GM23248 (cell line): ENCODE measurements at regions not wholly inside any gene's neighbourhood (a gene's known extent, or its start where the extent isn't known, plus 50 kb on each side); places are given as distances from the start of the nearest gene placed in this dataset.

Experiments
- EZH2 ChIP-seq: fragments of 200-600 bp; sonication (generic); IDR thresholded peaks from 2 replicates; pipeline ENCODE4 v1.6.1; 2018; ENCODE audit warnings: antibody characterized with exemption, mild to moderate bottlenecking; ENCODE audit not compliant: insufficient read depth, poor library complexity, severe bottlenecking
- EZH2phosphoT487 ChIP-seq: fragments of 200-600 bp; sonication (generic); IDR thresholded peaks from 2 replicates; pipeline ENCODE4 v1.6.1; 2018; ENCODE audit warnings: antibody characterized with exemption, moderate library complexity, mild to moderate bottlenecking, low read depth; ENCODE audit not compliant: insufficient read depth

GRCh38 chr10:53432035-53432434 is 659.5 kb upstream of the MBL2 start:
- TF ChIP-seq EZH2 (no peak), EZH2phosphoT487 (no peak)
